ENCODE measurements at regions not wholly inside any gene's neighbourhood (a gene's known extent, or its start where the extent isn't known, plus 50 kb on each side); places are given as distances from the start of the nearest gene placed in this dataset.

DNA sequence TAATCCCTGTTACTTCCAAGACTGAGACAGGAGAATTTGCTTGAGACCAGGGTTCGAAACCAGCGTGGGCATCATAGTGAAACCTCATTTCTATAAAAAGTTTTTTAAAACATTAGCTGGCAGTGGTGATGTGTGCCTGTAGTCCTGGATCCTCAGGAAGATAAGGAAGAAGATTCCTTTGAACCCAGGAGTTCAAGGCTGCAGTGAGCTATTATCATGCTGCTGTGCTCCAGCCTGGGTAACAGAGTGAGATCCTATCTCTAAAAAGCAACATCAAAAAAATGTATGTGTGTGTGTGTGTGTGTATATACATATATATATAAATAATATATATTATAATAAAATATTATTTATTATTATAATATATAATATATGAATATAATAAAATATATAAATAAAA lies 1417.6 kb upstream of the CDH2 start:
- no peak for DNase-seq (ENCODE audit: low spot score in 2 of 2)
- 93 to 94% methylated on average over 2 of the region's 2 CpGs for WGBS, 2 donors
- no peak overlapping the region for H3K4me3 ChIP-seq (ENCODE audit: low read depth, poor library complexity, severe bottlenecking)
- intact Hi-C loops (cut with DNase I; ENCODE audit: low total_unique reads) = no loop called here
- no peak for TF ChIP-seq POLR2A (IDR thresholded peaks at IDR 0.05)
- TF ChIP-seq, protein P1, sequence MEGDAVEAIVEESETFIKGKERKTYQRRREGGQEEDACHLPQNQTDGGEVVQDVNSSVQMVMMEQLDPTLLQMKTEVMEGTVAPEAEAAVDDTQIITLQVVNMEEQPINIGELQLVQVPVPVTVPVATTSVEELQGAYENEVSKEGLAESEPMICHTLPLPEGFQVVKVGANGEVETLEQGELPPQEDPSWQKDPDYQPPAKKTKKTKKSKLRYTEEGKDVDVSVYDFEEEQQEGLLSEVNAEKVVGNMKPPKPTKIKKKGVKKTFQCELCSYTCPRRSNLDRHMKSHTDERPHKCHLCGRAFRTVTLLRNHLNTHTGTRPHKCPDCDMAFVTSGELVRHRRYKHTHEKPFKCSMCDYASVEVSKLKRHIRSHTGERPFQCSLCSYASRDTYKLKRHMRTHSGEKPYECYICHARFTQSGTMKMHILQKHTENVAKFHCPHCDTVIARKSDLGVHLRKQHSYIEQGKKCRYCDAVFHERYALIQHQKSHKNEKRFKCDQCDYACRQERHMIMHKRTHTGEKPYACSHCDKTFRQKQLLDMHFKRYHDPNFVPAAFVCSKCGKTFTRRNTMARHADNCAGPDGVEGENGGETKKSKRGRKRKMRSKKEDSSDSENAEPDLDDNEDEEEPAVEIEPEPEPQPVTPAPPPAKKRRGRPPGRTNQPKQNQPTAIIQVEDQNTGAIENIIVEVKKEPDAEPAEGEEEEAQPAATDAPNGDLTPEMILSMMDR (IDR thresholded peaks at IDR 0.05) = no peak

DNA sequence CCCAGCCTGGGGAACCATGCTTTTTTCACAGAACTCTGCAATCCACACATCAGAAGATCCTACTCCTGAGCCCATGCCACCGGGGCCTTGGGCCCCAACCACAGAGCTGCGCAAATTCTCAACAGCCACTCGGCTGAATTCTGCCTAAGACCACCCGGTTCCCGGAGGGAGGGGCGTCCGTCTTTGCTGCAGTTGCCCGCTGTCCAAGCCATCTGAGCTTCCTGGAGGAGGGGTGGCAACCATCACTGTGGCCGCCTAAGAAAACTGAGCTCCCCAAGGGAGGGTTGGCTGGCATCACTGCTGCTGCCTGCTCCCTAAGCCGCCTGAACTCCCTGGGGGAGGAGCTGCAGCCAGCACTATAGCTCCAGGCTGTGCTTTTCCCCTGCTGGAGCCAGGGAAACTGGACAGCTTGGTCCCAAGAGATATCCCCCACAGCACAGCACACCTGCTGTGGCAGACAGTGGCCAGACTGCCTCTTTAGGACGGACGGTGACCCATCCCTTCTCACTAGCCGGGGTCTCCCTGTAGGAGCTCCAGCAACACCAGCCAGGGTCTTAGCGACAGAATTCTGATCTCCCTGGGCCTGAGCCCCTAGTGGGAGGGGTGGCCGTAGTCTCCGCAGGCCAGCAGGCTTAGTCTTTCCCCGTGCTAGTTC lies 1411.6 kb upstream of the CDH2 start:
- H3K4me3 ChIP-seq (ENCODE audit: low read depth, poor library complexity, severe bottlenecking) = no peak overlapping the region

DNA sequence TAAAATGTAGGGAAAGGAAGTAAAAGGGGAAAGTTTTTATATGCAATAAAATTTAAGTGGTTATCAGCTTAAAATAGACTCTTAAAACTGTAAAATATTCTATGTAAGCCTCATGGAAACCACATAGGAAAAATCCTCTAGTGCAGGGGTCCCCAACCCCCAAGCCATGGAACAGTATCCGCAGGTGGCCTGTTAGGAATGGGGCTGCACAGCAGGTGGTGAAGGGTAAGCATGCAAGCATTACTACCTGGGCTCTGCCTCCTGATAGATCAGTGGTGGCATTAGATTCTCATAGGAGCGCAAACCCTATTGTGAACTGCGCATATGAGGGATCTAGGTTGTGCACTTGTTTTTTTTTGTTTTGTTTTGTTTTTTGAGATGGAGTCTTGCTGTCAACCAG lies 1409.3 kb upstream of the CDH2 start:
- DNase-seq (ENCODE audit: low spot score in 2 of 2) = no peak
- H3K4me3 ChIP-seq (ENCODE audit: low read depth, poor library complexity, severe bottlenecking) = no peak overlapping the region
- intact Hi-C loops (cut with DNase I; ENCODE audit: low total_unique reads) = no loop called here
- no peak for TF ChIP-seq POLR2A (IDR thresholded peaks at IDR 0.05)
- TF ChIP-seq, protein P1 (IDR thresholded peaks at IDR 0.05) = no peak
- 92 to 95% methylated on average over 3 of the region's 3 CpGs for WGBS, 2 donors

More for the DNA sequence above, 1411.6 kb upstream of the CDH2 start:
- intact Hi-C loops (cut with DNase I; ENCODE audit: low total_unique reads) = no loop called here
- no peak for TF ChIP-seq POLR2A (IDR thresholded peaks at IDR 0.05)
- TF ChIP-seq, protein P1 (IDR thresholded peaks at IDR 0.05) = no peak
- WGBS, 2 donors = 83 to 91% methylated on average over 14 to 17 of the region's 17 CpGs
- no peak for DNase-seq (ENCODE audit: low spot score in 2 of 2)

DNA sequence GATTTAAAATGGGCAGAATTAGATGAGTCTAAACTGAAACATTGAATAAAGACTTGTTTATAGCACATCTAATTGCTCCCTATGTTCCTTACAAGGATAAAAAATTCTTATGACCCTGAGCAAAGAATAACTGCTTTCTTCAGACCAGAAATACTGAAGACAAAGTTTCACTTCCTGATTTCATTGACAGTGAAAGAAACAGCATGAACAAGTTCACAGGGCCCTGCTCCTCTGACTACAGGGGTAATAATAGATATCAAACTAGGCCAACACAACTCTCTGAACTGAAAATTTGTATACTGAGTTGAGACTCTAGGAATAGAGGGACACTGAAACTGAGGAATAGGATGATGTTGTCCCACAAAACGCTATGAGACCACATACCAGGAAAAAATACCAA lies 1383.3 kb upstream of the CDH2 start:
- TF ChIP-seq, protein P1 (IDR thresholded peaks at IDR 0.05) = no peak
- TF ChIP-seq POLR2A (IDR thresholded peaks at IDR 0.05) = no peak
- no peak overlapping the region for H3K4me3 ChIP-seq (ENCODE audit: low read depth, poor library complexity, severe bottlenecking)
- no peak for DNase-seq (ENCODE audit: low spot score in 2 of 2)
- 43 to 47% methylated on average over 1 of the region's 1 CpG for WGBS, 2 donors
- intact Hi-C loops (cut with DNase I; ENCODE audit: low total_unique reads) = no loop called here

DNA sequence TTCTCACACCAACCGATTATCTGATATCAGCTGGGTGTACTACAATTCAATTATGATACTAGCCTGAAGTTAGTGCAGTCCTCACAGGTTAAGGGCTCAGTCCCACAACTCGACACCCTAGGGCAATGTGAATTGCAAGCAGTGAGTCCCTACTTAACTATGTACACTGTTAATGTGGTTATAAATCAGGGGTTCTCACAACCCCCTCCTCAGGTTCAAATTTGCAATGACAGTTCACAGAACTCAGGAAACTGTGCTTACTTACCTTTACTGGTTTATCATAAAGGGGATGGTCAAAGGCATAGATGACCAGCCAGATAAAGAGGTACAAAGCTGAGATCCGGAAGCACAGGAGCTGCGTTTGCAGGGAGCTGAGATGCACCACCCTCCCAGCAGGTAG lies 1379.1 kb upstream of the CDH2 start:
- no peak for DNase-seq (ENCODE audit: low spot score in 2 of 2)
- H3K4me3 ChIP-seq (ENCODE audit: low read depth, poor library complexity, severe bottlenecking) = no peak overlapping the region
- 65 to 78% methylated on average over 4 of the region's 4 CpGs for WGBS, 2 donors
- intact Hi-C loops (cut with DNase I; ENCODE audit: low total_unique reads) = no loop called here
- TF ChIP-seq, protein P1 (IDR thresholded peaks at IDR 0.05) = no peak
- no peak for TF ChIP-seq POLR2A (IDR thresholded peaks at IDR 0.05)

DNA sequence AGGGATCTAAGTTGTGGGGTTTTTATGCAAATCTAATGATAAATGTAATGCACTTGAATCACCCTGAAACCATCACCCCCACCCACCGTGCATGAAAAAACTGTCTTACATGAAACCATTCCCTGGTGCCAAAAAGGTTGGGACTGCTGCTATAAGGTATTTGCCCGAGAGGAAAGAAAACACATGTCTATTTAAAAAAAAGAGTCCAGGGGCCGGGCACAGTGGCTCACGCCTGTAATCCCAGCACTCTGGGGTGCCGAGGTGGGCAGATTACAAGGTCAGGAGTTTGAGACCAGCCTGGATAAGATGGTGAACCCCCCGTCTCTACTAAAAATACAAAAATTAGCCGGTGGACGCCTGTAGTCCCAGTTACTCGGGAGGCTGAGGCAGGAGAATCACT lies 1372.8 kb upstream of the CDH2 start:
- WGBS, 2 donors = 92 to 93% methylated on average over 9 of the region's 9 CpGs
- no peak overlapping the region for H3K4me3 ChIP-seq (ENCODE audit: low read depth, poor library complexity, severe bottlenecking)
- TF ChIP-seq POLR2A (IDR thresholded peaks at IDR 0.05) = no peak
- TF ChIP-seq, protein P1 (IDR thresholded peaks at IDR 0.05) = no peak
- intact Hi-C loops (cut with DNase I; ENCODE audit: low total_unique reads) = no loop called here
- DNase-seq (ENCODE audit: low spot score in 2 of 2) = no peak

Data from lower leg skin (tissue), 4 donors.